ENCODE measurements at regions not wholly inside any gene's neighbourhood (a gene's known extent, or its start where the extent isn't known, plus 50 kb on each side); places are given as distances from the start of the nearest gene placed in this dataset.

DNA sequence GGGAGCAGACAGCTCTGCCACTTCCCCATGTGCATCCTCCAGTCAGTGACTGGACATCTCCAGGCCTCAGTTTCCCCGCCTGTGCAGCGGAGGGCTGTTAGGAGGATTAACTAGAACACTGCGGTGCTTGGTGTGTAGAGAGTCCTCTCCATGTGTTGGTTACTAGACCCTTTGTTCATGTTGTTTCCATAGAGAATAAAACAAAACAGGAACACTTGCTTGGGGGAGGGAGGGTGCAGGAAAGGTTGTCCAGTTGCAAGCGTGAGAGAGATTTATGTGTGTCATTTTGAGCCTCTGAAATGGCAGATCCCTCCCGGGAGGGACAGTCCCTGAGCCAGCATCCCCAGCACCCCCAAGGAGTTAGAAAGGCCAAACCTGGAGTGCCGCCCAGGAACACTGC, 184.0 kb upstream of the LYSMD4 start:
- TF ChIP-seq RAD21 (conservative IDR thresholded peaks at IDR 0.05) = no peak
- no peak for TF ChIP-seq MXI1 (conservative IDR thresholded peaks at IDR 0.05; ENCODE audit: poor library complexity, severe bottlenecking)
- TF ChIP-seq, protein P1, sequence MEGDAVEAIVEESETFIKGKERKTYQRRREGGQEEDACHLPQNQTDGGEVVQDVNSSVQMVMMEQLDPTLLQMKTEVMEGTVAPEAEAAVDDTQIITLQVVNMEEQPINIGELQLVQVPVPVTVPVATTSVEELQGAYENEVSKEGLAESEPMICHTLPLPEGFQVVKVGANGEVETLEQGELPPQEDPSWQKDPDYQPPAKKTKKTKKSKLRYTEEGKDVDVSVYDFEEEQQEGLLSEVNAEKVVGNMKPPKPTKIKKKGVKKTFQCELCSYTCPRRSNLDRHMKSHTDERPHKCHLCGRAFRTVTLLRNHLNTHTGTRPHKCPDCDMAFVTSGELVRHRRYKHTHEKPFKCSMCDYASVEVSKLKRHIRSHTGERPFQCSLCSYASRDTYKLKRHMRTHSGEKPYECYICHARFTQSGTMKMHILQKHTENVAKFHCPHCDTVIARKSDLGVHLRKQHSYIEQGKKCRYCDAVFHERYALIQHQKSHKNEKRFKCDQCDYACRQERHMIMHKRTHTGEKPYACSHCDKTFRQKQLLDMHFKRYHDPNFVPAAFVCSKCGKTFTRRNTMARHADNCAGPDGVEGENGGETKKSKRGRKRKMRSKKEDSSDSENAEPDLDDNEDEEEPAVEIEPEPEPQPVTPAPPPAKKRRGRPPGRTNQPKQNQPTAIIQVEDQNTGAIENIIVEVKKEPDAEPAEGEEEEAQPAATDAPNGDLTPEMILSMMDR (IDR thresholded peaks at IDR 0.05; ENCODE audit: poor library complexity, severe bottlenecking) = no peak
- no peak for TF ChIP-seq EZH2 (IDR thresholded peaks at IDR 0.05; ENCODE audit: borderline replicate concordance, insufficient read depth, low read length, poor library complexity, severe bottlenecking)
- no peak for TF ChIP-seq POLR2AphosphoS5 (IDR thresholded peaks at IDR 0.05)
- TF ChIP-seq TAF1 (IDR thresholded peaks at IDR 0.05; ENCODE audit: low read depth) = no peak
- no peak for TF ChIP-seq EP300 (conservative IDR thresholded peaks at IDR 0.05; ENCODE audit: poor library complexity, severe bottlenecking)
- TF ChIP-seq REST (IDR thresholded peaks at IDR 0.05; ENCODE audit: borderline replicate concordance) = no peak
- no peak for TF ChIP-seq SMC3 (conservative IDR thresholded peaks at IDR 0.05; ENCODE audit: poor library complexity)
